EL (cell line): ENCODE measurements at regions not wholly inside any gene's neighbourhood (a gene's known extent, or its start where the extent isn't known, plus 50 kb on each side); places are given as distances from the start of the nearest gene placed in this dataset.

Experiments used
- DNase-seq: peaks from one replicate; pipeline ENCODE4 v3.0.0-alpha.2; 2016

DNA sequence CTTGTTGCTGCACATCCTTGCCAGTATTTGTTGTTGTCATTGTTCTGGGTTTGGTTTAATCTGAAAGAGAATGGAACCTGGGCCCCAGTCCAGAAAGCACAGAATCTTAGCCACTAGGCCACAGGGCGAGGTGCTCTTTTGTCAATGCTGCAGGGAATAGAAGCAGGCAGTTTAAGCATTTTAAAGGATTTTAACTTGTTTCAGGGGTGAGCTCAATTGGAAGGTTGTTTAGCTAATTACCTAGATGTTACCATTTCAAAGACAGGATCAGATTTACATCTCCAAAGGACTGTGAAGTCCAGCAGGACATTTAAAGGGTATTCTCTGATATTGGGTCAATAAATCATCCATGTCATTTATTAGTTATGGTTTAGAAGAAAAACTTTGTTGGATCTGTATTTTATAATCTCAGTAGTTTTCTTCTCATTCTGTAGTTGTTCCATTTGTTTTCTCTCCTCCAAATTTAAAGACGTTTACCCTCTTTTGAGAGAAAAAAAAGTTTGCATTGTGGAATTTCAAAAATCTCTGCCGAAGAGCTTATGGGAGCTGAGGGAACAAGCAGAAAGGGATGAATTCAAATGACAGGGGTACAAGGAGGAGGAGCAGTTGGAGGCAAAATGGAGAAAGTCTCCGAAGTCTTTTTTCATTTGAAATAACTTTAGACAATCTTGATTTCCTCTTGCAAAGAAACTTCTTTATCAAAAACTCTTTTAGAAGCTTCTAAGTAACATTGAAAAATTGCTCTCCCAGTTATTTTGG, 57.5 kb upstream of the FAM47C start:
- DNase-seq = no peak

DNA sequence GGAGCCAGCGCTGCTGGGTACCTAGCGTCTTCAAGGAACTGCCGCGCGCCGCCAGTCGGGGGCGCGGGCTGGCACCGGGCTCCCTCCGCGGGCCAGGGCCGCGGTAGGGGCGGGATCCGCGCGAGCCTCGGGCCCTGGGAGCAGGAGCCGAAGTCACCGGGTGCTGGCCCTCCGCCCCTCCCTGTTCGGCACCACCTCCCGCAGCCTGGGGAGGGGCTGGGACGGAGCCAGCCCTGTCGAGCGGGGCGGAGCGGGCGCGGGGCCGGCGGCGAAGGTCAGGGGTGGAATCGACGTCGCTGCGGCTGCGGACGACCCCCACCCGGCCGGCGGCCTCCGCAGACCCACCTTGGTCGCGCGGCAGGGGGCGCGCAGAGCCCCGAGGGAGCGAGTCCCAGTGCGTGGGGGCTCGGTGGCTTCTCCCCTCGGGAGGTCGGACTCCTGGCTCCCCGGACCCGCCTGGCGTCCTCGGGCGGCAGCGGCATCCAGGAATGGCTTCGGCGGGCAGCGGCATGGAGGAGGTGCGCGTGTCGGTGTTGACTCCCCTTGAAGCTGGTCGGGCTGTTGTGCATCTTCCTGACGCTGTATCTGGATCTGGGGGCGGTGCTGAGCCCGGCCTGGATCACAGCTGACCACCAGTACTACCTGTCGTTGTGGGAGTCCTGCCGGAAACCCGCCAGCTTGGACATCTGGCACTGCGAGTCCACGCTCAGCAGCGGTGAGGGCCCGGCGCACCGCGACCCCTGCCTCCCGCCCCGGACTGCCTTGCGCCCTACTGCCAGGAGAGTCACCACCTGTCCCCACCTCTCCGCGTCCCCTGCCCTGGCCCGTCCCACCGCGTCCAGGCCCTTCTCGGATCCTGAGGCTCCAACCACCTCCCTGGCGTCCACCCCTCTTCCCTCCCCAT, 50.5 kb upstream of the FAM47C start:
- no peak for DNase-seq
